GM03348 (cell line): ENCODE measurements at regions not wholly inside any gene's neighbourhood (a gene's known extent, or its start where the extent isn't known, plus 50 kb on each side); places are given as distances from the start of the nearest gene placed in this dataset.

Source experiments
- DNase-seq: peaks from one replicate; pipeline ENCODE4 v3.0.0; 2012; ENCODE audit warnings: low spot score

GRCh38 chr4:20353646-20354045 is 101.9 kb downstream of the SLIT2 start:
- DNase-seq: no peak

GRCh38 chr4:20354120-20354519 is 102.4 kb downstream of the SLIT2 start:
- DNase-seq: no peak

GRCh38 chr4:20356565-20356964 is 104.9 kb downstream of the SLIT2 start:
- no peak for DNase-seq

- DNase-seq: no peak
Observed at GRCh38 chr4:20358110-20358509, 106.4 kb downstream of the SLIT2 start.

GRCh38 chr4:20359692-20360091 is 108.0 kb downstream of the SLIT2 start:
- no peak for DNase-seq

- no peak for DNase-seq
Observed at GRCh38 chr4:20362148-20362547, 110.4 kb downstream of the SLIT2 start.

- DNase-seq: no peak
Observed at GRCh38 chr4:20364969-20365368, 113.3 kb downstream of the SLIT2 start.

GRCh38 chr4:20367446-20367845 is 115.7 kb downstream of the SLIT2 start:
- DNase-seq: no peak

GRCh38 chr4:20368926-20369325 is 117.2 kb downstream of the SLIT2 start:
- DNase-seq: peak; percentile 43

- no peak for DNase-seq
Observed at GRCh38 chr4:20370274-20370673, 118.6 kb downstream of the SLIT2 start.

GRCh38 chr4:20376070-20376469 is 124.4 kb downstream of the SLIT2 start:
- DNase-seq: no peak

- no peak for DNase-seq
Observed at GRCh38 chr4:20378181-20378580, 126.5 kb downstream of the SLIT2 start.

- DNase-seq: no peak
Observed at GRCh38 chr4:20381005-20381404, 129.3 kb downstream of the SLIT2 start.

GRCh38 chr4:20383283-20383682 is 131.6 kb downstream of the SLIT2 start:
- DNase-seq: no peak

GRCh38 chr4:20383969-20384368 is 132.3 kb downstream of the SLIT2 start:
- DNase-seq: no peak

- no peak for DNase-seq
Observed at GRCh38 chr4:20384456-20384855, 132.8 kb downstream of the SLIT2 start.

- DNase-seq: no peak
Observed at GRCh38 chr4:20386001-20386740, 134.5 kb downstream of the SLIT2 start.

- no peak for DNase-seq
Observed at GRCh38 chr4:20386906-20387305, 135.2 kb downstream of the SLIT2 start.

GRCh38 chr4:20391198-20391597 is 139.5 kb downstream of the SLIT2 start:
- peak; percentile 29 for DNase-seq

- DNase-seq: no peak
Observed at GRCh38 chr4:20391912-20392311, 140.2 kb downstream of the SLIT2 start.

GRCh38 chr4:20393486-20394100 is 141.9 kb downstream of the SLIT2 start:
- peak; percentile 6 for DNase-seq

GRCh38 chr4:20394512-20394911 is 142.8 kb downstream of the SLIT2 start:
- DNase-seq: no peak

- DNase-seq: no peak
Observed at GRCh38 chr4:20395160-20395773, 143.6 kb downstream of the SLIT2 start.
